IMR-90 (cell line): ENCODE measurements at regions not wholly inside any gene's neighbourhood (a gene's known extent, or its start where the extent isn't known, plus 50 kb on each side); places are given as distances from the start of the nearest gene placed in this dataset.

Source experiments
- ATAC-seq: fragments of 200-7000 bp; cut with Tn5 transposase; 2 replicates; pipeline ENCODE4 v1.9.1; 2020; ENCODE audit warnings: low read depth, mild to moderate bottlenecking, moderate library complexity
- BruUV-seq: library from RNA; stranded (reverse); fragments of 400-500 nt; replicated peaks from 2 replicates; lab custom pipeline; 2021; lab: Mats Ljungman, UMichigan
- CTCF ChIA-PET: fragments of 300-600 bp; formaldehyde crosslinking; extraction: SDS; loops from one replicate; lab custom pipeline; 2021; ENCODE audit warnings: antibody characterized with exemption; lab: Yijun Ruan, JAX
- POLR2A ChIA-PET: fragments of 300-600 bp; sonication (Branson Sonifier 250); formaldehyde crosslinking; loops from one replicate; lab custom pipeline; 2022; ENCODE audit warnings: antibody characterized with exemption; ENCODE audit not compliant: unreplicated experiment; lab: Charles Lee
- DNase-seq: peaks from one replicate; pipeline ENCODE4 v3.0.0; 2013
- H2AFZ ChIP-seq: replicated peaks from 2 replicates; pipeline ENCODE3; 2013; ENCODE audit warnings: low read length, mild to moderate bottlenecking; ENCODE audit not compliant: poor library complexity
- H2AK5ac ChIP-seq: 2 replicates; pipeline ENCODE4 v1.6.1; 2013; ENCODE audit warnings: low read depth, low read length, inconsistent platforms
- H2AK9ac ChIP-seq: replicated peaks from 2 replicates; pipeline ENCODE3; 2013; ENCODE audit warnings: mild to moderate bottlenecking, low read depth, low read length, moderate library complexity; ENCODE audit not compliant: poor library complexity
- H2BK120ac ChIP-seq: 2 replicates; pipeline ENCODE4 v1.6.1; 2013; ENCODE audit warnings: low read depth, low read length, inconsistent platforms
- H2BK15ac ChIP-seq: 3 replicates; pipeline ENCODE4 v1.6.1; 2013; ENCODE audit warnings: low read depth, low read length, inconsistent platforms
- H2BK20ac ChIP-seq: 2 replicates; pipeline ENCODE4 v1.6.1; 2013; ENCODE audit warnings: low read depth, mild to moderate bottlenecking, inconsistent platforms, low read length, moderate library complexity
- H2BK5ac ChIP-seq: 2 replicates; pipeline ENCODE4 v1.6.1; 2013; ENCODE audit warnings: mild to moderate bottlenecking, low read depth, low read length, inconsistent platforms; ENCODE audit not compliant: poor library complexity, severe bottlenecking
- H3K14ac ChIP-seq: replicated peaks from 2 replicates; pipeline ENCODE4 v1.6.1; 2013; ENCODE audit warnings: low read depth, low read length, inconsistent platforms
- H3K18ac ChIP-seq: 2 replicates; pipeline ENCODE4 v1.6.1; 2013; ENCODE audit warnings: low read depth, low read length, control low read depth
- H3K23ac ChIP-seq: 2 replicates; pipeline ENCODE4 v1.6.1; 2013; ENCODE audit warnings: low read depth, low read length, inconsistent platforms
- H3K27ac ChIP-seq: 2 replicates; pipeline ENCODE4 v1.5.1; 2013; ENCODE audit warnings: mild to moderate bottlenecking, control low read depth, low read length; ENCODE audit not compliant: insufficient read depth
- H3K27me3 ChIP-seq: 2 replicates; pipeline ENCODE4 v1.6.1; 2013; ENCODE audit warnings: low read length; ENCODE audit not compliant: control insufficient read depth, insufficient read depth
- H3K36me3 ChIP-seq: 2 replicates; pipeline ENCODE4 v1.6.1; 2013; ENCODE audit warnings: low read length, mixed read lengths; ENCODE audit not compliant: control insufficient read depth, insufficient read depth
- H3K4ac ChIP-seq: 2 replicates; pipeline ENCODE4 v1.6.1; 2013; ENCODE audit warnings: low read depth, low read length, inconsistent platforms
- H3K4me1 ChIP-seq: 2 replicates; pipeline ENCODE4 v1.6.1; 2013; ENCODE audit warnings: low read length, mixed read lengths; ENCODE audit not compliant: control insufficient read depth, insufficient read depth
- H3K4me2 ChIP-seq: 2 replicates; pipeline ENCODE4 v1.6.1; 2013; ENCODE audit warnings: low read depth, mild to moderate bottlenecking, control low read depth, low read length, moderate library complexity
- H3K4me3 ChIP-seq: 2 replicates; pipeline ENCODE4 v1.5.1; 2013; ENCODE audit warnings: low read depth, mild to moderate bottlenecking, control low read depth, low read length, moderate library complexity; ENCODE audit not compliant: insufficient read depth
- H3K56ac ChIP-seq: 2 replicates; pipeline ENCODE4 v1.6.1; 2013; ENCODE audit warnings: low read length, inconsistent platforms; ENCODE audit not compliant: insufficient read depth; ENCODE audit errors: extremely low read depth
- H3K79me1 ChIP-seq, 2 experiments: 2 replicates each; pipeline ENCODE4 v1.6.1; 2013; ENCODE audit warnings: low read length in 2 of 2, inconsistent platforms in 1 of 2, low read depth in 1 of 2
- H3K9ac ChIP-seq: 2 replicates; pipeline ENCODE4 v1.6.1; 2013; ENCODE audit warnings: low read depth, low read length, control low read depth
- H3K9me1 ChIP-seq: 2 replicates; pipeline ENCODE4 v1.6.1; 2013; ENCODE audit warnings: low read length, inconsistent platforms; ENCODE audit not compliant: insufficient read depth
- H3K9me3 ChIP-seq: 2 replicates; pipeline ENCODE4 v1.6.1; 2013; ENCODE audit warnings: low read length; ENCODE audit not compliant: control insufficient read depth, insufficient read depth
- H4K20me1 ChIP-seq: 2 replicates; pipeline ENCODE4 v1.6.1; 2013; ENCODE audit warnings: low read length, inconsistent platforms; ENCODE audit not compliant: insufficient read depth
- H4K5ac ChIP-seq: 2 replicates; pipeline ENCODE4 v1.6.1; 2013; ENCODE audit warnings: mild to moderate bottlenecking, low read depth, low read length, control low read depth
- H4K8ac ChIP-seq, 2 experiments: 2 replicates each; pipeline ENCODE4 v1.6.1; 2013; ENCODE audit warnings: low read depth in 2 of 2, low read length in 2 of 2, control low read depth in 1 of 2, inconsistent platforms in 1 of 2
- H4K91ac ChIP-seq: 2 replicates; pipeline ENCODE4 v1.6.1; 2013; ENCODE audit warnings: low read depth, low read length, inconsistent platforms; ENCODE audit not compliant: insufficient read depth
- BHLHE40 ChIP-seq: fragments of 150-350 bp; IDR thresholded peaks from 2 replicates; pipeline ENCODE4 v1.6.1; 2016; ENCODE audit warnings: mild to moderate bottlenecking, low read depth, low read length
- CEBPB ChIP-seq: IDR thresholded peaks from 2 replicates; pipeline ENCODE4 v1.6.1; 2012; ENCODE audit warnings: low read depth, low read length, improper control_type of control experiment
- CHD1 ChIP-seq: IDR thresholded peaks from 2 replicates; pipeline ENCODE4 v1.6.1; 2012; ENCODE audit warnings: low read depth, low read length, improper control_type of control experiment
- CTCF ChIP-seq: conservative IDR thresholded peaks from 2 replicates; pipeline ENCODE4 v1.5.1; 2012; ENCODE audit warnings: mild to moderate bottlenecking, low read depth, low read length, improper control_type of control experiment
- FOS ChIP-seq: fragments of 150-350 bp; IDR thresholded peaks from 2 replicates; pipeline ENCODE4 v1.6.1; 2016; ENCODE audit warnings: low read depth, low read length
- MAZ ChIP-seq: IDR thresholded peaks from 2 replicates; pipeline ENCODE4 v1.6.1; 2012; ENCODE audit warnings: low read depth, mild to moderate bottlenecking, low read length, improper control_type of control experiment, moderate library complexity, borderline replicate concordance
- NFE2L2 ChIP-seq: fragments of 150-350 bp; IDR thresholded peaks from 2 replicates; pipeline ENCODE4 v1.6.1; 2016; ENCODE audit warnings: low read depth, mild to moderate bottlenecking, low read length
- RAD21 ChIP-seq: IDR thresholded peaks from 2 replicates; pipeline ENCODE4 v1.6.1; 2012; ENCODE audit warnings: low read length, improper control_type of control experiment
- RFX5 ChIP-seq: IDR thresholded peaks from 2 replicates; pipeline ENCODE4 v1.8.0; 2012; ENCODE audit warnings: low read depth, mild to moderate bottlenecking, low read length, moderate library complexity
- USF2 ChIP-seq: fragments of 150-350 bp; IDR thresholded peaks from 2 replicates; pipeline ENCODE4 v1.6.1; 2017; ENCODE audit warnings: mild to moderate bottlenecking, antibody characterized with exemption, low read length, low read depth
- WGBS, 2 experiments: methylation state at CpG; one replicate each; pipeline versions ENCODE4 v1.1.5 to v1.1.7; 2013; ENCODE audit warnings: missing lambda C conversion rate in 2 of 2; ENCODE audit not compliant: insufficient read length in 1 of 2; ENCODE audit errors: extremely low coverage in 2 of 2; 5-methylcytosine and 5-hydroxymethylcytosine counted together
- dilution Hi-C: fragments of 300-500 bp; cut with HindIII; formaldehyde crosslinking; loops from one replicate; pipeline ENCODE4 v1.14.3; 2018; ENCODE audit warnings: low sequenced_read_pairs; ENCODE audit not compliant: unreplicated experiment
- in situ Hi-C: fragments of 300-500 bp; cut with MboI; formaldehyde crosslinking; loops from 3 replicates; pipeline ENCODE4 v1.14.3; 2019; ENCODE audit warnings: low sequenced_read_pairs, inconsistent platforms, mixed read lengths
- intact Hi-C: fragments of 100-400 bp; cut with micrococcal nuclease; formaldehyde crosslinking; loops from 2 replicates; pipeline ENCODE4 v1.10.0; 2022

- ATAC-seq, result no peak
- CTCF ChIA-PET, result interaction anchor here (0.6 kb wide), 1 partner anchor 346 kb away, joined by 3 read pairs; no protein-coding TSS in a partner anchor
- H3K27ac ChIP-seq, result no peak overlapping the region
Observed at GRCh38 chr18:44620812-44621211, 59.9 kb upstream of the SETBP1 start.

More at GRCh38 chr18:44620812-44621211, 59.9 kb upstream of the SETBP1 start:
- H2BK15ac ChIP-seq, result no peak overlapping the region
- intact Hi-C loops (loop anchor here (5.0 kb wide), 1 partner anchor 179 kb away; no protein-coding TSS in a partner anchor), in situ Hi-C loops (no loop called here), dilution Hi-C loops (no loop called here)
- no peaks in the 10 kb centered on the region for H3K27me3 ChIP-seq
- H3K9ac ChIP-seq, result no peak overlapping the region
- TF ChIP-seq MAZ (no peak), NFE2L2 (no peak), CTCF (no peak), CHD1 (no peak), CEBPB (no peak), RAD21 (no peak), BHLHE40 (no peak), RFX5 (no peak), FOS (no peak), USF2 (no peak)
- no peak overlapping the region for H3K4ac ChIP-seq
- no peak overlapping the region for H3K23ac ChIP-seq
- no peak overlapping the region for H2AK9ac ChIP-seq
- no peak overlapping the region for H2BK120ac ChIP-seq
- H3K14ac ChIP-seq, result no peak overlapping the region
- no peaks in the 10 kb centered on the region for H4K20me1 ChIP-seq
- no peak for DNase-seq
- no peak overlapping the region for H4K5ac ChIP-seq
- no CpG with 5 or more reads among the region's 1 CpG for WGBS, 2 experiments
- no peaks in the 10 kb centered on the region for H3K9me1 ChIP-seq
- H4K91ac ChIP-seq, result no peak overlapping the region
- H3K79me1 ChIP-seq, result no peaks in the 10 kb centered on the region
- H3K4me2 ChIP-seq, result no peak overlapping the region
- H3K56ac ChIP-seq, result no peak overlapping the region
- POLR2A ChIA-PET, result no interaction called here
- no peaks in the 10 kb centered on the region for H3K36me3 ChIP-seq
- H3K4me1 ChIP-seq, result no peaks in the 10 kb centered on the region
- no TSS peak for BruUV-seq
- no peaks in the 10 kb centered on the region for H3K9me3 ChIP-seq
- H2AK5ac ChIP-seq, result no peak overlapping the region
- no peak overlapping the region for H2BK20ac ChIP-seq
- no peak overlapping the region for H4K8ac ChIP-seq
- H2BK5ac ChIP-seq, result no peak overlapping the region
- H2AFZ ChIP-seq, result no peak overlapping the region
- no peak overlapping the region for H3K4me3 ChIP-seq
- no peak overlapping the region for H3K18ac ChIP-seq
